ENCODE measurements at regions not wholly inside any gene's neighbourhood (a gene's known extent, or its start where the extent isn't known, plus 50 kb on each side); places are given as distances from the start of the nearest gene placed in this dataset.

DNA sequence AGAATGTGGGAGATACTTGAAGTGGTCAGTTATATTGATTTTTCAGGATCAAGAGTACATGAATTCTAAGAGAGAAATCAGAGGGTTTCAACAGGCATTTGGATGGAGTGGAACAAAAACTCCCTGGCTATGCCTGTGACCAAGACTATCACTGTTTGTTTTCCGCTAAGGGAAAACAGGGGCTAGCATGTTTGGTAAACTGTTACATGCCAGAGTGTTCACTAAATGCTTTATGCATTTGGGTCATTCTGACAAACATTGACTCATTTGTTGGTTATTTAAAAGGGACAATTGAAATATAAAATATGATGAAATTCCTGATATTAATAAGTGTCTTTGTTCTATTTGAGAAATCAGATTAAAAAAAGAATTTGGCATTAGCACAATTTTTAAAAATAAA lies 603.9 kb upstream of the KCNMB2 start:
- no peak for TF ChIP-seq CTCF (IDR thresholded peaks at IDR 0.05)
- no peak for TF ChIP-seq E2F1 (CRISPR knock-in tag; IDR thresholded peaks at IDR 0.05)
- TF ChIP-seq ATF2 (CRISPR knock-in tag; IDR thresholded peaks at IDR 0.05; ENCODE audit: borderline replicate concordance, low read depth) = no peak
- TF ChIP-seq RELA (CRISPR knock-in tag; IDR thresholded peaks at IDR 0.05; ENCODE audit: borderline replicate concordance) = no peak
- TF ChIP-seq, protein P1, sequence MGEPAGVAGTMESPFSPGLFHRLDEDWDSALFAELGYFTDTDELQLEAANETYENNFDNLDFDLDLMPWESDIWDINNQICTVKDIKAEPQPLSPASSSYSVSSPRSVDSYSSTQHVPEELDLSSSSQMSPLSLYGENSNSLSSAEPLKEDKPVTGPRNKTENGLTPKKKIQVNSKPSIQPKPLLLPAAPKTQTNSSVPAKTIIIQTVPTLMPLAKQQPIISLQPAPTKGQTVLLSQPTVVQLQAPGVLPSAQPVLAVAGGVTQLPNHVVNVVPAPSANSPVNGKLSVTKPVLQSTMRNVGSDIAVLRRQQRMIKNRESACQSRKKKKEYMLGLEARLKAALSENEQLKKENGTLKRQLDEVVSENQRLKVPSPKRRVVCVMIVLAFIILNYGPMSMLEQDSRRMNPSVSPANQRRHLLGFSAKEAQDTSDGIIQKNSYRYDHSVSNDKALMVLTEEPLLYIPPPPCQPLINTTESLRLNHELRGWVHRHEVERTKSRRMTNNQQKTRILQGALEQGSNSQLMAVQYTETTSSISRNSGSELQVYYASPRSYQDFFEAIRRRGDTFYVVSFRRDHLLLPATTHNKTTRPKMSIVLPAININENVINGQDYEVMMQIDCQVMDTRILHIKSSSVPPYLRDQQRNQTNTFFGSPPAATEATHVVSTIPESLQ (CRISPR knock-in tag; IDR thresholded peaks at IDR 0.05) = no peak
- TF ChIP-seq ZNF416 (CRISPR knock-in tag; IDR thresholded peaks at IDR 0.05) = no peak
- TF ChIP-seq, protein P2, sequence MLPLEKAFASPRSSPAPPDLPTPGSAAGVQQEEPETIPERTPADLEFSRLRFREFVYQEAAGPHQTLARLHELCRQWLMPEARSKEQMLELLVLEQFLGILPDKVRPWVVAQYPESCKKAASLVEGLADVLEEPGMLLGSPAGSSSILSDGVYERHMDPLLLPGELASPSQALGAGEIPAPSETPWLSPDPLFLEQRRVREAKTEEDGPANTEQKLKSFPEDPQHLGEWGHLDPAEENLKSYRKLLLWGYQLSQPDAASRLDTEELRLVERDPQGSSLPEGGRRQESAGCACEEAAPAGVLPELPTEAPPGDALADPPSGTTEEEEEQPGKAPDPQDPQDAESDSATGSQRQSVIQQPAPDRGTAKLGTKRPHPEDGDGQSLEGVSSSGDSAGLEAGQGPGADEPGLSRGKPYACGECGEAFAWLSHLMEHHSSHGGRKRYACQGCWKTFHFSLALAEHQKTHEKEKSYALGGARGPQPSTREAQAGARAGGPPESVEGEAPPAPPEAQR (CRISPR knock-in tag; IDR thresholded peaks at IDR 0.05) = no peak
- TF ChIP-seq NR2C2 (CRISPR knock-in tag; IDR thresholded peaks at IDR 0.05) = no peak
- TF ChIP-seq, protein P3, sequence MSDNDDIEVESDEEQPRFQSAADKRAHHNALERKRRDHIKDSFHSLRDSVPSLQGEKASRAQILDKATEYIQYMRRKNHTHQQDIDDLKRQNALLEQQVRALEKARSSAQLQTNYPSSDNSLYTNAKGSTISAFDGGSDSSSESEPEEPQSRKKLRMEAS (CRISPR knock-in tag; IDR thresholded peaks at IDR 0.05) = no peak
- TF ChIP-seq USF2 (CRISPR knock-in tag; IDR thresholded peaks at IDR 0.05) = no peak
- TF ChIP-seq MYBL2 (CRISPR knock-in tag; IDR thresholded peaks at IDR 0.05) = no peak
